ENCODE measurements at regions not wholly inside any gene's neighbourhood (a gene's known extent, or its start where the extent isn't known, plus 50 kb on each side); places are given as distances from the start of the nearest gene placed in this dataset.

DNA sequence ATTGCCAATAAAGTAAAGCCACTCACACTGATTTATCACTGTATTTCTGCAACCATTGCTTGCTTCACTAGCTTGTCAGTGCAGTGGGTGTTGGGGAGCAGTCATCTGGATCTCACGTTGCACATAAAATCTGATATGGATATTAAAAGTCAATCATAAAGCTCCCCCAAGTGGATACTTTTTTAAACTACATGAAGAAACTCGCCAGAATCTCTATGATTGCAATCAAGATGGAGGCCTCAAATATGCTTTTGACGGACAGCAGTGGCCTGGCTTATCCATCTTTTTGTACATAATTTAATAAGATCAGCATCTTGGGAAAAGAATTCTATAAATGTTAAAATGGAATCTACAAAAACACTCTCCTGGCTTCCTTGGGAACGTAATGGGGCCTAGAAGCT, 137.7 kb downstream of the WT1 start:
- peak; percentile 28; the same call in 1 of the 3 replicates for ATAC-seq
- no peak overlapping the region for H2AFZ ChIP-seq (ENCODE audit: low read depth, low read length)
- WGBS (ENCODE audit: insufficient coverage, low coverage, missing lambda C conversion rate) = 0% methylated on average over 4 of the region's 4 CpGs
- TF ChIP-seq, protein P1, sequence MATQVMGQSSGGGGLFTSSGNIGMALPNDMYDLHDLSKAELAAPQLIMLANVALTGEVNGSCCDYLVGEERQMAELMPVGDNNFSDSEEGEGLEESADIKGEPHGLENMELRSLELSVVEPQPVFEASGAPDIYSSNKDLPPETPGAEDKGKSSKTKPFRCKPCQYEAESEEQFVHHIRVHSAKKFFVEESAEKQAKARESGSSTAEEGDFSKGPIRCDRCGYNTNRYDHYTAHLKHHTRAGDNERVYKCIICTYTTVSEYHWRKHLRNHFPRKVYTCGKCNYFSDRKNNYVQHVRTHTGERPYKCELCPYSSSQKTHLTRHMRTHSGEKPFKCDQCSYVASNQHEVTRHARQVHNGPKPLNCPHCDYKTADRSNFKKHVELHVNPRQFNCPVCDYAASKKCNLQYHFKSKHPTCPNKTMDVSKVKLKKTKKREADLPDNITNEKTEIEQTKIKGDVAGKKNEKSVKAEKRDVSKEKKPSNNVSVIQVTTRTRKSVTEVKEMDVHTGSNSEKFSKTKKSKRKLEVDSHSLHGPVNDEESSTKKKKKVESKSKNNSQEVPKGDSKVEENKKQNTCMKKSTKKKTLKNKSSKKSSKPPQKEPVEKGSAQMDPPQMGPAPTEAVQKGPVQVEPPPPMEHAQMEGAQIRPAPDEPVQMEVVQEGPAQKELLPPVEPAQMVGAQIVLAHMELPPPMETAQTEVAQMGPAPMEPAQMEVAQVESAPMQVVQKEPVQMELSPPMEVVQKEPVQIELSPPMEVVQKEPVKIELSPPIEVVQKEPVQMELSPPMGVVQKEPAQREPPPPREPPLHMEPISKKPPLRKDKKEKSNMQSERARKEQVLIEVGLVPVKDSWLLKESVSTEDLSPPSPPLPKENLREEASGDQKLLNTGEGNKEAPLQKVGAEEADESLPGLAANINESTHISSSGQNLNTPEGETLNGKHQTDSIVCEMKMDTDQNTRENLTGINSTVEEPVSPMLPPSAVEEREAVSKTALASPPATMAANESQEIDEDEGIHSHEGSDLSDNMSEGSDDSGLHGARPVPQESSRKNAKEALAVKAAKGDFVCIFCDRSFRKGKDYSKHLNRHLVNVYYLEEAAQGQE (IDR thresholded peaks at IDR 0.05; ENCODE audit: borderline replicate concordance) = peak; percentile 10; the same call in 1 of the 2 replicates
- TF ChIP-seq, protein P1 (CRISPR knock-in tag; IDR thresholded peaks at IDR 0.05; ENCODE audit: low read depth) = no peak
- peak; percentile 31 to 41; a peak in 3 of 4 replicates for TF ChIP-seq RAD21 (CRISPR knock-in tag; conservative IDR thresholded peaks at IDR 0.05 in 1 of 2, IDR thresholded peaks at IDR 0.05 in 1 of 2)
- TF ChIP-seq, protein P2, sequence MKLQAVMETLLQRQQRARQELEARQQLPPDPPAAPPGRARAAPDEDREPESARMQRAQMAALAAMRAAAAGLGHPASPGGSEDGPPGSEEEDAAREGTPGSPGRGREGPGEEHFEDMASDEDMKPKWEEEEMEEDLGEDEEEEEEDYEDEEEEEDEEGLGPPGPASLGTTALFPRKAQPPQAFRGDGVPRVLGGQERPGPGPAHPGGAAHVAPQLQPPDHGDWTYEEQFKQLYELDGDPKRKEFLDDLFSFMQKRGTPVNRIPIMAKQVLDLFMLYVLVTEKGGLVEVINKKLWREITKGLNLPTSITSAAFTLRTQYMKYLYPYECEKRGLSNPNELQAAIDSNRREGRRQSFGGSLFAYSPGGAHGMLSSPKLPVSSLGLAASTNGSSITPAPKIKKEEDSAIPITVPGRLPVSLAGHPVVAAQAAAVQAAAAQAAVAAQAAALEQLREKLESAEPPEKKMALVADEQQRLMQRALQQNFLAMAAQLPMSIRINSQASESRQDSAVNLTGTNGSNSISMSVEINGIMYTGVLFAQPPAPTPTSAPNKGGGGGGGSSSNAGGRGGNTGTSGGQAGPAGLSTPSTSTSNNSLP (IDR thresholded peaks at IDR 0.05; ENCODE audit: borderline replicate concordance, low read depth, low read length) = 0 out of 2 replicates have a peak, but pooled peaks have one; percentile 30
- TF ChIP-seq, protein P3, sequence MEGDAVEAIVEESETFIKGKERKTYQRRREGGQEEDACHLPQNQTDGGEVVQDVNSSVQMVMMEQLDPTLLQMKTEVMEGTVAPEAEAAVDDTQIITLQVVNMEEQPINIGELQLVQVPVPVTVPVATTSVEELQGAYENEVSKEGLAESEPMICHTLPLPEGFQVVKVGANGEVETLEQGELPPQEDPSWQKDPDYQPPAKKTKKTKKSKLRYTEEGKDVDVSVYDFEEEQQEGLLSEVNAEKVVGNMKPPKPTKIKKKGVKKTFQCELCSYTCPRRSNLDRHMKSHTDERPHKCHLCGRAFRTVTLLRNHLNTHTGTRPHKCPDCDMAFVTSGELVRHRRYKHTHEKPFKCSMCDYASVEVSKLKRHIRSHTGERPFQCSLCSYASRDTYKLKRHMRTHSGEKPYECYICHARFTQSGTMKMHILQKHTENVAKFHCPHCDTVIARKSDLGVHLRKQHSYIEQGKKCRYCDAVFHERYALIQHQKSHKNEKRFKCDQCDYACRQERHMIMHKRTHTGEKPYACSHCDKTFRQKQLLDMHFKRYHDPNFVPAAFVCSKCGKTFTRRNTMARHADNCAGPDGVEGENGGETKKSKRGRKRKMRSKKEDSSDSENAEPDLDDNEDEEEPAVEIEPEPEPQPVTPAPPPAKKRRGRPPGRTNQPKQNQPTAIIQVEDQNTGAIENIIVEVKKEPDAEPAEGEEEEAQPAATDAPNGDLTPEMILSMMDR (IDR thresholded peaks at IDR 0.05 in 2 of 3, conservative IDR thresholded peaks at IDR 0.05 in 1 of 3; ENCODE audit: insufficient read depth in 2 of 3, low read depth in 1 of 3, low read length in 3 of 3) = peak in 1 of 3 experiments; percentile 9; a peak in 2 of 6 replicates
- TF ChIP-seq, protein P4, sequence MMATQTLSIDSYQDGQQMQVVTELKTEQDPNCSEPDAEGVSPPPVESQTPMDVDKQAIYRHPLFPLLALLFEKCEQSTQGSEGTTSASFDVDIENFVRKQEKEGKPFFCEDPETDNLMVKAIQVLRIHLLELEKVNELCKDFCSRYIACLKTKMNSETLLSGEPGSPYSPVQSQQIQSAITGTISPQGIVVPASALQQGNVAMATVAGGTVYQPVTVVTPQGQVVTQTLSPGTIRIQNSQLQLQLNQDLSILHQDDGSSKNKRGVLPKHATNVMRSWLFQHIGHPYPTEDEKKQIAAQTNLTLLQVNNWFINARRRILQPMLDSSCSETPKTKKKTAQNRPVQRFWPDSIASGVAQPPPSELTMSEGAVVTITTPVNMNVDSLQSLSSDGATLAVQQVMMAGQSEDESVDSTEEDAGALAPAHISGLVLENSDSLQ (IDR thresholded peaks at IDR 0.05) = peak; percentile 20; the same call in 1 of the 2 replicates
- TF ChIP-seq ZSCAN29 (IDR thresholded peaks at IDR 0.05) = no peak

More for the DNA sequence above, 137.7 kb downstream of the WT1 start:
- DNase-seq (ENCODE audit: extremely low read depth in 1 of 4, low spot score in 3 of 4) = peak; percentile 3 to 34 (median 21)
- ChIA-PET CTCF (ENCODE audit: low intra/inter-chr PET ratio) (interaction anchor here (0.7 kb wide), 1 partner anchor 491 kb away, joined by 3 read pairs; no protein-coding TSS in a partner anchor), POLR2A (interaction anchor here (0.6 to 0.8 kb wide), 2 partner anchors 11 to 247 kb away, joined by 3 read pairs; no protein-coding TSS in a partner anchor)
- no peak overlapping the region for H3K9ac ChIP-seq (ENCODE audit: insufficient read depth in 1 of 2, low read depth in 2 of 2, low read length in 2 of 2)
- intact Hi-C loops (cut with micrococcal nuclease) (loop anchor here (10.0 kb wide), 1 partner anchor 1063 kb away; no protein-coding TSS in a partner anchor), in situ Hi-C loops (cut with MboI) (no loop called here)
- no peak overlapping the region for H3K4me3 ChIP-seq
- no peaks in the 10 kb centered on the region for H3K79me2 ChIP-seq (ENCODE audit: control insufficient read depth, insufficient read depth, low read length)
- no peaks in the 10 kb centered on the region for H3K9me1 ChIP-seq (ENCODE audit: control insufficient read depth, insufficient read depth, low read length)
- no peak overlapping the region for H3K4me2 ChIP-seq (ENCODE audit: insufficient read depth, low read length)
- no peaks in the 10 kb centered on the region for H4K20me1 ChIP-seq (replicated peaks; ENCODE audit: control insufficient read depth, insufficient read depth, low read length)
- no peaks in the 10 kb centered on the region for H3K9me3 ChIP-seq (replicated peaks; ENCODE audit: control insufficient read depth, insufficient read depth, low read depth, low read length)
- peaks cover 0 to 4% of the 10 kb centered on the region in 2 experiments; a peak in 1 of 5 replicates for H3K27me3 ChIP-seq (ENCODE audit: control insufficient read depth in 2 of 2, insufficient read depth in 2 of 2, low read length in 2 of 2)
- H3K27ac ChIP-seq (ENCODE audit: extremely low read depth, low read depth, low read length) = no peak overlapping the region
- no peak for FAIRE-seq
- no peaks in the 10 kb centered on the region for H3K36me3 ChIP-seq (ENCODE audit: control insufficient read depth, insufficient read depth, low read length)
- H3K4me1 ChIP-seq (replicated peaks in 1 of 2; ENCODE audit: control insufficient read depth in 2 of 2, insufficient read depth in 2 of 2, low read length in 2 of 2) = no peaks in the 10 kb centered on the region
- BruUV-seq (replicated peaks) = no TSS peak

Measured in K562 (cell line).